GM12878 (cell line): ENCODE measurements at regions not wholly inside any gene's neighbourhood (a gene's known extent, or its start where the extent isn't known, plus 50 kb on each side); places are given as distances from the start of the nearest gene placed in this dataset.

Experiments used
- ATAC-seq: fragments of 200-7000 bp; cut with Tn5 transposase; 3 replicates; pipeline ENCODE4 v1.9.1; 2020; ENCODE audit warnings: mild to moderate bottlenecking, moderate library complexity
- BruUV-seq: library from RNA; stranded (reverse); fragments of 400-500 nt; replicated peaks from 2 replicates; lab custom pipeline; 2021; lab: Mats Ljungman, UMichigan
- CTCF ChIA-PET: fragments of 300-600 bp; sonication (Branson Sonifier 250); formaldehyde crosslinking; extraction: SDS; loops from one replicate; lab custom pipeline; 2021; ENCODE audit warnings: inconsistent platforms; lab: Yijun Ruan, JAX
- POLR2A ChIA-PET: fragments of 350-600 bp; formaldehyde crosslinking; extraction: SDS; loops from one replicate; lab custom pipeline; 2021; ENCODE audit warnings: inconsistent platforms; lab: Charles Lee
- RAD21 ChIA-PET: fragments of 300-600 bp; sonication (Branson Sonifier 250); formaldehyde crosslinking; loops from one replicate; lab custom pipeline; 2023; ENCODE audit warnings: antibody characterized with exemption; ENCODE audit not compliant: unreplicated experiment; lab: Charles Lee
- SMC1A ChIA-PET: fragments of 300-600 bp; sonication (Branson Sonifier 250); formaldehyde crosslinking; loops from one replicate; lab custom pipeline; 2023; ENCODE audit not compliant: unreplicated experiment, uncharacterized antibody; lab: Charles Lee
- DNase-seq: peaks from one replicate; pipeline ENCODE4 v3.0.0-alpha.2; 2011; ENCODE audit warnings: low read depth, low spot score
- FAIRE-seq: peaks from 3 replicates; lab custom pipeline; 2011; peaks lifted over from hg19 to GRCh38; lab: Jason Lieb, UNC
- H2AFZ ChIP-seq: 2 replicates; pipeline ENCODE4 v1.6.0; 2011; ENCODE audit warnings: low read depth, low read length, control low read depth; ENCODE audit not compliant: control insufficient read depth
- H3K27ac ChIP-seq: 2 replicates; pipeline ENCODE4 v1.5.1; 2011; ENCODE audit warnings: control low read depth; ENCODE audit not compliant: control insufficient read depth, insufficient read depth
- H3K27me3 ChIP-seq, 2 experiments: replicated peaks in 1 of 2; 2 replicates each; pipeline versions ENCODE4 v1.6.0 to v1.6.1; 2011; ENCODE audit warnings: low read length in 1 of 2; ENCODE audit not compliant: control insufficient read depth in 2 of 2, insufficient read depth in 2 of 2
- H3K36me3 ChIP-seq, 2 experiments: 2 replicates each; pipeline ENCODE4 v1.5.1; 2011; ENCODE audit warnings: low read length in 1 of 2; ENCODE audit not compliant: control insufficient read depth in 2 of 2, insufficient read depth in 2 of 2
- H3K4me1 ChIP-seq: 2 replicates; pipeline ENCODE4 v1.6.1; 2011; ENCODE audit warnings: mild to moderate bottlenecking, low read length, moderate library complexity, mixed read lengths; ENCODE audit not compliant: control insufficient read depth, insufficient read depth
- H3K4me2 ChIP-seq: 2 replicates; pipeline ENCODE4 v1.6.0; 2011; ENCODE audit warnings: control low read depth; ENCODE audit not compliant: control insufficient read depth, insufficient read depth
- H3K4me3 ChIP-seq: fragments of 200-600 bp; sonication (generic); 2 replicates; pipeline ENCODE4 v1.5.1; 2016
- H3K79me2 ChIP-seq: 2 replicates; pipeline ENCODE4 v1.6.0; 2011; ENCODE audit warnings: low read length; ENCODE audit not compliant: control insufficient read depth, insufficient read depth
- H3K9ac ChIP-seq: 2 replicates; pipeline ENCODE4 v1.8.0; 2011; ENCODE audit warnings: low read length, control low read depth, mixed read lengths; ENCODE audit not compliant: control insufficient read depth, insufficient read depth
- H3K9me3 ChIP-seq: replicated peaks from 3 replicates; pipeline ENCODE4 v1.5.1; 2011; ENCODE audit warnings: mild to moderate bottlenecking, low read length; ENCODE audit not compliant: control insufficient read depth, insufficient read depth
- H4K20me1 ChIP-seq: 2 replicates; pipeline ENCODE4 v1.6.0; 2011; ENCODE audit not compliant: control insufficient read depth, insufficient read depth
- BCL11A ChIP-seq: IDR thresholded peaks from 2 replicates; pipeline ENCODE4 v1.6.1; 2011; ENCODE audit warnings: low read depth, low read length
- CBX5 ChIP-seq: sonication (generic); IDR thresholded peaks from 2 replicates; pipeline ENCODE4 v1.6.1; 2016; ENCODE audit warnings: low read depth, moderate library complexity, mild to moderate bottlenecking, inconsistent platforms
- CHD2 ChIP-seq: IDR thresholded peaks from 2 replicates; pipeline ENCODE4 v1.6.1; 2011; ENCODE audit warnings: low read depth, low read length, improper control_type of control experiment, borderline replicate concordance
- CREM ChIP-seq: IDR thresholded peaks from 2 replicates; pipeline ENCODE4 v1.6.1; 2014; ENCODE audit warnings: antibody characterized with exemption, low read depth
- EP300 ChIP-seq, 2 experiments: fragments of 150-350 bp in 1 of 2; IDR thresholded peaks; 2 replicates each; pipeline ENCODE4 v1.6.1; 2011 to 2012; ENCODE audit warnings: low read depth in 2 of 2, low read length in 2 of 2, borderline replicate concordance in 1 of 2, improper control_type of control experiment in 1 of 2, inconsistent platforms in 1 of 2; ENCODE audit not compliant: control insufficient read depth in 1 of 2
- EZH2 ChIP-seq: IDR thresholded peaks from 2 replicates; pipeline ENCODE4 v1.6.1; 2012; ENCODE audit warnings: low read depth, mild to moderate bottlenecking, control low read depth, inconsistent platforms, low read length, borderline replicate concordance; ENCODE audit not compliant: control insufficient read depth
- IKZF1 ChIP-seq: fragments of 450-650 bp; conservative IDR thresholded peaks from 2 replicates; pipeline ENCODE4 v1.6.1; 2017; ENCODE audit warnings: antibody characterized with exemption, mild to moderate bottlenecking
- IKZF2 ChIP-seq, 2 experiments: fragments of 450-650 bp; IDR thresholded peaks; 2 replicates each; pipeline ENCODE4 v1.6.1; 2017; ENCODE audit warnings: mild to moderate bottlenecking in 2 of 2, moderate library complexity in 2 of 2
- NFIC ChIP-seq: IDR thresholded peaks from 2 replicates; pipeline ENCODE4 v1.6.1; 2012; ENCODE audit warnings: low read depth, mild to moderate bottlenecking, inconsistent platforms, low read length, moderate library complexity
- NR2C2 ChIP-seq: IDR thresholded peaks from 2 replicates; pipeline ENCODE4 v1.6.1; 2011; ENCODE audit warnings: borderline replicate concordance, low read depth; ENCODE audit not compliant: control insufficient read depth, insufficient read length
- POLR2AphosphoS2 ChIP-seq: IDR thresholded peaks from 2 replicates; pipeline ENCODE4 v1.6.1; 2011; ENCODE audit warnings: low read depth, mild to moderate bottlenecking, low read length, improper control_type of control experiment, moderate library complexity
- RAD51 ChIP-seq: fragments of 450-650 bp; IDR thresholded peaks from 2 replicates; pipeline ENCODE4 v1.6.1; 2016; ENCODE audit warnings: moderate library complexity, mild to moderate bottlenecking, inconsistent platforms
- SIX5 ChIP-seq: IDR thresholded peaks from 2 replicates; pipeline ENCODE4 v1.6.1; 2011; ENCODE audit warnings: mild to moderate bottlenecking, low read depth, low read length, moderate library complexity; ENCODE audit not compliant: severe bottlenecking
- SP1 ChIP-seq: IDR thresholded peaks from one replicate; pipeline ENCODE4 v1.6.1; 2011; ENCODE audit warnings: low read depth, low read length
- TARDBP ChIP-seq: IDR thresholded peaks from 2 replicates; pipeline ENCODE4 v1.6.1; 2016; ENCODE audit warnings: borderline replicate concordance
- TCF12 ChIP-seq: IDR thresholded peaks from 2 replicates; pipeline ENCODE4 v1.6.1; 2011; ENCODE audit warnings: low read depth, mild to moderate bottlenecking, low read length
- TCF7 ChIP-seq: IDR thresholded peaks from 2 replicates; pipeline ENCODE4 v1.6.1; 2014; ENCODE audit warnings: antibody characterized with exemption, borderline replicate concordance
- ZBED1 ChIP-seq: IDR thresholded peaks from 2 replicates; pipeline ENCODE4 v1.6.1; 2016; ENCODE audit warnings: borderline replicate concordance
- ZNF207 ChIP-seq: fragments of 450-650 bp; IDR thresholded peaks from 2 replicates; pipeline ENCODE4 v1.6.1; 2014; ENCODE audit warnings: antibody characterized with exemption, mild to moderate bottlenecking, borderline replicate concordance
- ZNF24 ChIP-seq: fragments of 450-650 bp; IDR thresholded peaks from 2 replicates; pipeline ENCODE4 v1.6.1; 2017; ENCODE audit warnings: antibody characterized with exemption, mild to moderate bottlenecking
- WGBS: methylation state at CpG from one replicate; pipeline ENCODE4 v1.1.6; 2016; ENCODE audit warnings: low lambda C conversion rate; ENCODE audit not compliant: insufficient replicate concordance, insufficient coverage; ENCODE audit errors: missing lambda C conversion rate; 5-methylcytosine and 5-hydroxymethylcytosine counted together
- in situ Hi-C: fragments of 300-500 bp; cut with MboI; formaldehyde crosslinking; loops from 9 replicates; pipeline ENCODE4 v1.14.3; 2018; ENCODE audit warnings: mixed read lengths
- intact Hi-C: fragments of 100-400 bp; cut with micrococcal nuclease; formaldehyde crosslinking; loops from one replicate; pipeline ENCODE4 v1.14.2; 2022; ENCODE audit not compliant: unreplicated experiment
- TF ChIP-seq, protein P1 (sequence below): fragments of 450-650 bp; conservative IDR thresholded peaks from 2 replicates; pipeline ENCODE4 v1.6.1; 2017; ENCODE audit warnings: mild to moderate bottlenecking, moderate library complexity

- no peak for DNase-seq
- 22% methylated on average over 4 of the region's 4 CpGs for WGBS
- in situ Hi-C loops, result no loop called here
- TF ChIP-seq ZNF207, result no peak
- peak; percentile 23 to 36; a peak in 2 of 4 replicates for TF ChIP-seq IKZF2 (IDR thresholded peaks at IDR 0.05)
- TF ChIP-seq TCF12, result no peak
- TF ChIP-seq ZBED1, result no peak
- no peak for TF ChIP-seq ZNF24
- TF ChIP-seq, protein P1, sequence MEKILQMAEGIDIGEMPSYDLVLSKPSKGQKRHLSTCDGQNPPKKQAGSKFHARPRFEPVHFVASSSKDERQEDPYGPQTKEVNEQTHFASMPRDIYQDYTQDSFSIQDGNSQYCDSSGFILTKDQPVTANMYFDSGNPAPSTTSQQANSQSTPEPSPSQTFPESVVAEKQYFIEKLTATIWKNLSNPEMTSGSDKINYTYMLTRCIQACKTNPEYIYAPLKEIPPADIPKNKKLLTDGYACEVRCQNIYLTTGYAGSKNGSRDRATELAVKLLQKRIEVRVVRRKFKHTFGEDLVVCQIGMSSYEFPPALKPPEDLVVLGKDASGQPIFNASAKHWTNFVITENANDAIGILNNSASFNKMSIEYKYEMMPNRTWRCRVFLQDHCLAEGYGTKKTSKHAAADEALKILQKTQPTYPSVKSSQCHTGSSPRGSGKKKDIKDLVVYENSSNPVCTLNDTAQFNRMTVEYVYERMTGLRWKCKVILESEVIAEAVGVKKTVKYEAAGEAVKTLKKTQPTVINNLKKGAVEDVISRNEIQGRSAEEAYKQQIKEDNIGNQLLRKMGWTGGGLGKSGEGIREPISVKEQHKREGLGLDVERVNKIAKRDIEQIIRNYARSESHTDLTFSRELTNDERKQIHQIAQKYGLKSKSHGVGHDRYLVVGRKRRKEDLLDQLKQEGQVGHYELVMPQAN, result no peak
- peak; percentile 61; the same call in 1 of the 2 replicates for TF ChIP-seq CREM
- peak; percentile 38; the same call in 1 of the 2 replicates for TF ChIP-seq IKZF1
- TF ChIP-seq NR2C2, result no peak
- peak; percentile 56; the same call in 1 of the 2 replicates for TF ChIP-seq BCL11A
- no peak for TF ChIP-seq SP1
- no peak for TF ChIP-seq POLR2AphosphoS2
- no peak for TF ChIP-seq TARDBP
- TF ChIP-seq EZH2, result no peak
- no peak for TF ChIP-seq CBX5
- peak in 1 of 2 experiments; percentile 63; a peak in 1 of 4 replicates for TF ChIP-seq EP300 (IDR thresholded peaks at IDR 0.05; ENCODE audit: borderline replicate concordance in 1 of 2, control insufficient read depth in 1 of 2, low read depth in 2 of 2, low read length in 2 of 2)
- peak; percentile 79 for TF ChIP-seq NFIC
- TF ChIP-seq SIX5, result no peak
- peak; percentile 61; the same call in 1 of the 2 replicates for TF ChIP-seq TCF7
- TF ChIP-seq CHD2, result no peak
- TF ChIP-seq RAD51, result no peak
These were observed 62.9 kb upstream of the XCR1 start for GRCh38 chr3:46090161-46090591.

More at GRCh38 chr3:46090161-46090591, 62.9 kb upstream of the XCR1 start:
- Histone ChIP-seq H3K9me3 (peaks cover 14% of the 10 kb centered on the region; the same call in 2 of the 3 replicates), H3K27me3 (no peaks in the 10 kb centered on the region), H3K9ac (no peak overlapping the region), H3K36me3 (no peaks in the 10 kb centered on the region), H3K27ac (no peak overlapping the region), H3K79me2 (no peaks in the 10 kb centered on the region), H4K20me1 (no peaks in the 10 kb centered on the region), H3K4me1 (peaks cover 66% of the 10 kb centered on the region), H3K4me2 (no peak overlapping the region), H2AFZ (no peak overlapping the region), H3K4me3 (no peak overlapping the region)
- ChIA-PET CTCF (interaction anchor here (1.0 to 21.9 kb wide), 9 partner anchors 9 to 286 kb away, joined by 3 to 714 read pairs (median 51); partner anchors contain the start of genes CCR1 and CCR5), RAD21 (interaction anchor here (1.0 to 20.1 kb wide), 17 partner anchors 8 to 288 kb away, joined by 3 to 396 read pairs (median 4); partner anchors contain the start of genes CCR1 and CCR5), POLR2A (interaction anchor here (1.0 to 3.0 kb wide), 3 partner anchors 9 to 123 kb away, joined by 3 to 25 read pairs (median 7); partner anchors contain the start of gene CCR1), SMC1A (interaction anchor here (0.6 to 23.6 kb wide), 20 partner anchors 9 to 283 kb away, joined by 3 to 581 read pairs (median 4); partner anchors contain the start of genes CCR1, CCR5 and CXCR6)
- intact Hi-C loops, result loop anchor here (5.0 to 10.0 kb wide), 2 partner anchors 207 to 445 kb away; no protein-coding TSS in a partner anchor
- BruUV-seq, result no TSS peak
- ATAC-seq (peak; percentile 70), FAIRE-seq (no peak)
